Testis (tissue), 2 donors: ENCODE measurements at regions not wholly inside any gene's neighbourhood (a gene's known extent, or its start where the extent isn't known, plus 50 kb on each side); places are given as distances from the start of the nearest gene placed in this dataset.

ENCODE experiments used
- DNase-seq: peaks from one replicate; pipeline ENCODE4 v3.0.0-alpha.2; 2019
- H3K27ac ChIP-seq, 2 donors: fragments of 200-600 bp; sonication (generic); one replicate each; pipeline ENCODE4 v1.5.1; 2019
- H3K27me3 ChIP-seq: fragments of 200-600 bp; sonication (generic); one replicate; pipeline ENCODE4 v1.5.1; 2019
- H3K36me3 ChIP-seq: fragments of 200-600 bp; sonication (generic); one replicate; pipeline ENCODE4 v1.5.1; 2017; ENCODE audit warnings: low read depth; ENCODE audit errors: missing control alignments
- H3K4me1 ChIP-seq: fragments of 200-600 bp; sonication (generic); one replicate; pipeline ENCODE4 v1.5.1; 2019
- H3K4me3 ChIP-seq, 2 donors: fragments of 200-600 bp; sonication (generic); one replicate each; pipeline ENCODE4 v1.5.1; 2017 to 2019
- H3K9me3 ChIP-seq: fragments of 200-600 bp; sonication (generic); one replicate; pipeline ENCODE4 v1.5.1; 2017
- CTCF ChIP-seq, 3 experiments: fragments of 450-650 bp in 2 of 3; fragments of 200-600 bp in 1 of 3; sonication (generic) in 1 of 3; IDR thresholded peaks; one replicate each; pipeline ENCODE4 v1.5.1; 2016 to 2019; ENCODE audit warnings: antibody characterized with exemption in 3 of 3, mild to moderate bottlenecking in 2 of 3, moderate library complexity in 1 of 3
- POLR2A ChIP-seq: fragments of 450-650 bp; IDR thresholded peaks from one replicate; pipeline ENCODE4 v1.6.1; 2017; ENCODE audit warnings: antibody characterized with exemption, mild to moderate bottlenecking, moderate library complexity
- WGBS, 2 donors: methylation state at CpG; one replicate each; pipeline ENCODE4 v1.1.5; 2018; 5-methylcytosine and 5-hydroxymethylcytosine counted together
- intact Hi-C: fragments of 100-400 bp; cut with DNase I; formaldehyde crosslinking; loops from one replicate; pipeline ENCODE4 v1.15.1; 2023; ENCODE audit warnings: low total_unique reads

GRCh38 chr5:99061299-99061698, 132.5 kb upstream of the CHD1 start:
- Histone ChIP-seq H3K9me3 (no peaks in the 10 kb centered on the region), H3K27me3 (no peaks in the 10 kb centered on the region), H3K4me3 (no peak overlapping the region), H3K36me3 (no peaks in the 10 kb centered on the region), H3K27ac (no peak overlapping the region), H3K4me1 (no peaks in the 10 kb centered on the region)
- intact Hi-C loops: no loop called here
- no peak for TF ChIP-seq CTCF (IDR thresholded peaks at IDR 0.05)
- no peak for TF ChIP-seq POLR2A
- no peak for DNase-seq
- 47 to 66% methylated on average over 2 of the region's 2 CpGs for WGBS, 2 donors

GRCh38 chr5:99060306-99061261, 131.8 kb upstream of the CHD1 start:
- no peaks in the 10 kb centered on the region for H3K4me1 ChIP-seq
- no peak overlapping the region for H3K27ac ChIP-seq
- no peak overlapping the region for H3K4me3 ChIP-seq
- no peaks in the 10 kb centered on the region for H3K36me3 ChIP-seq
- intact Hi-C loops: no loop called here
- H3K27me3 ChIP-seq: no peaks in the 10 kb centered on the region
- peak; percentile 89 for DNase-seq
- 11 to 14% methylated on average over 13 of the region's 13 CpGs for WGBS, 2 donors
- no peak for TF ChIP-seq POLR2A
- peak; percentile 71 to 95 (median 82) for TF ChIP-seq CTCF (IDR thresholded peaks at IDR 0.05)
- H3K9me3 ChIP-seq: no peaks in the 10 kb centered on the region

GRCh38 chr5:99059685-99060084, 130.9 kb upstream of the CHD1 start:
- H3K27ac ChIP-seq: no peak overlapping the region
- intact Hi-C loops: no loop called here
- TF ChIP-seq POLR2A: no peak
- TF ChIP-seq CTCF (IDR thresholded peaks at IDR 0.05): no peak
- H3K9me3 ChIP-seq: no peaks in the 10 kb centered on the region
- no peaks in the 10 kb centered on the region for H3K36me3 ChIP-seq
- H3K27me3 ChIP-seq: no peaks in the 10 kb centered on the region
- H3K4me1 ChIP-seq: no peaks in the 10 kb centered on the region
- no peak for DNase-seq
- no peak overlapping the region for H3K4me3 ChIP-seq

GRCh38 chr5:99058466-99058865, 129.7 kb upstream of the CHD1 start:
- intact Hi-C loops: no loop called here
- H3K9me3 ChIP-seq: no peaks in the 10 kb centered on the region
- no peaks in the 10 kb centered on the region for H3K27me3 ChIP-seq
- no peak for TF ChIP-seq CTCF (IDR thresholded peaks at IDR 0.05)
- no peak for TF ChIP-seq POLR2A
- H3K27ac ChIP-seq: no peak overlapping the region
- WGBS, 2 donors: 93 to 95% methylated on average over 2 of the region's 2 CpGs
- H3K36me3 ChIP-seq: no peaks in the 10 kb centered on the region
- H3K4me1 ChIP-seq: no peaks in the 10 kb centered on the region
- DNase-seq: no peak
- H3K4me3 ChIP-seq: no peak overlapping the region

GRCh38 chr5:99054972-99055371, 126.2 kb upstream of the CHD1 start:
- DNase-seq: no peak
- no peaks in the 10 kb centered on the region for H3K9me3 ChIP-seq
- no peak overlapping the region for H3K27ac ChIP-seq
- TF ChIP-seq POLR2A (no peak), CTCF (IDR thresholded peaks at IDR 0.05) (no peak)
- H3K27me3 ChIP-seq: no peaks in the 10 kb centered on the region
- no peaks in the 10 kb centered on the region for H3K36me3 ChIP-seq
- intact Hi-C loops: no loop called here
- no peaks in the 10 kb centered on the region for H3K4me1 ChIP-seq
- WGBS, 2 donors: 87 to 88% methylated on average over 1 of the region's 1 CpG
- no peak overlapping the region for H3K4me3 ChIP-seq
